OCI-LY7 (cell line): ENCODE measurements at regions not wholly inside any gene's neighbourhood (a gene's known extent, or its start where the extent isn't known, plus 50 kb on each side); places are given as distances from the start of the nearest gene placed in this dataset.

Experiments
- BruUV-seq: library from RNA; stranded (reverse); fragments of 400-500 nt; replicated peaks from 2 replicates; lab custom pipeline; 2021; lab: Mats Ljungman, UMichigan
- CTCF ChIA-PET: fragments of 300-600 bp; sonication (Branson Sonifier 250); formaldehyde crosslinking; loops from one replicate; lab custom pipeline; 2022; ENCODE audit warnings: antibody characterized with exemption; ENCODE audit not compliant: unreplicated experiment; lab: Charles Lee
- POLR2A ChIA-PET: fragments of 300-600 bp; sonication (Branson Sonifier 250); formaldehyde crosslinking; loops from one replicate; lab custom pipeline; 2022; ENCODE audit warnings: antibody characterized with exemption; lab: Charles Lee
- DNase-seq: peaks from one replicate; pipeline ENCODE4 v3.0.0-alpha.2; 2015; ENCODE audit warnings: low spot score
- H2AFZ ChIP-seq: fragments of 200-600 bp; sonication (generic), shearing (Covaris generic); 2 replicates; pipeline ENCODE4 v1.6.1; 2014; ENCODE audit warnings: mild to moderate bottlenecking, antibody characterized with exemption, low read length, moderate library complexity
- H3K27ac ChIP-seq: fragments of 200-600 bp; sonication (generic); 2 replicates; pipeline ENCODE4 v1.5.1; 2014; ENCODE audit warnings: mixed run types, low read depth, mild to moderate bottlenecking, moderate library complexity, low read length, inconsistent platforms; ENCODE audit not compliant: poor library complexity, severe bottlenecking
- H3K36me3 ChIP-seq: fragments of 200-600 bp; sonication (generic); 2 replicates; pipeline ENCODE4 v1.6.1; 2014; ENCODE audit warnings: mild to moderate bottlenecking, antibody characterized with exemption, low read length, moderate library complexity, mixed read lengths; ENCODE audit not compliant: insufficient read depth
- H3K4me1 ChIP-seq: fragments of 200-600 bp; sonication (generic); 2 replicates; pipeline ENCODE4 v1.5.1; 2014; ENCODE audit warnings: mild to moderate bottlenecking, low read length; ENCODE audit not compliant: insufficient read depth, poor library complexity, severe bottlenecking
- H3K4me2 ChIP-seq: fragments of 200-600 bp; sonication (generic); 2 replicates; pipeline ENCODE4 v1.6.1; 2014; ENCODE audit warnings: mild to moderate bottlenecking, low read length
- H3K4me3 ChIP-seq: fragments of 200-600 bp; sonication (generic); 2 replicates; pipeline ENCODE4 v1.5.1; 2014; ENCODE audit warnings: mild to moderate bottlenecking, low read depth, low read length; ENCODE audit not compliant: poor library complexity, severe bottlenecking
- H3K79me2 ChIP-seq: fragments of 200-600 bp; sonication (generic); 2 replicates; pipeline ENCODE4 v1.6.1; 2016; ENCODE audit warnings: low read depth, mild to moderate bottlenecking, low read length, moderate library complexity, mixed read lengths; ENCODE audit not compliant: insufficient read depth
- H3K9me2 ChIP-seq: fragments of 200-600 bp; sonication (generic); 2 replicates; pipeline ENCODE4 v1.6.1; 2016; ENCODE audit warnings: mild to moderate bottlenecking, low read length, mixed read lengths; ENCODE audit not compliant: insufficient read depth
- H3K9me3 ChIP-seq: fragments of 200-600 bp; sonication (generic); 2 replicates; pipeline ENCODE4 v1.6.1; 2014; ENCODE audit warnings: mild to moderate bottlenecking, mixed run types, low read length, mixed read lengths
- H4K20me1 ChIP-seq: fragments of 200-600 bp; sonication (generic); 2 replicates; pipeline ENCODE4 v1.6.1; 2014; ENCODE audit warnings: mild to moderate bottlenecking, antibody characterized with exemption, low read length, moderate library complexity, mixed read lengths; ENCODE audit not compliant: insufficient read depth
- CTCF ChIP-seq: fragments of 200-600 bp; sonication (generic); conservative IDR thresholded peaks from 2 replicates; pipeline ENCODE4 v1.5.1; 2014; ENCODE audit warnings: mild to moderate bottlenecking, antibody characterized with exemption, low read length, moderate library complexity, mixed read lengths
- EZH2phosphoT487 ChIP-seq: fragments of 200-600 bp; sonication (generic); IDR thresholded peaks from 2 replicates; pipeline ENCODE4 v1.6.1; 2018; ENCODE audit warnings: low read depth, borderline replicate concordance, mild to moderate bottlenecking, mixed run types, antibody characterized with exemption, low read length, moderate library complexity, mixed read lengths
- intact Hi-C: fragments of 100-400 bp; cut with micrococcal nuclease; formaldehyde crosslinking; loops from one replicate; pipeline ENCODE4 v1.10.0; 2022; ENCODE audit not compliant: unreplicated experiment

DNA sequence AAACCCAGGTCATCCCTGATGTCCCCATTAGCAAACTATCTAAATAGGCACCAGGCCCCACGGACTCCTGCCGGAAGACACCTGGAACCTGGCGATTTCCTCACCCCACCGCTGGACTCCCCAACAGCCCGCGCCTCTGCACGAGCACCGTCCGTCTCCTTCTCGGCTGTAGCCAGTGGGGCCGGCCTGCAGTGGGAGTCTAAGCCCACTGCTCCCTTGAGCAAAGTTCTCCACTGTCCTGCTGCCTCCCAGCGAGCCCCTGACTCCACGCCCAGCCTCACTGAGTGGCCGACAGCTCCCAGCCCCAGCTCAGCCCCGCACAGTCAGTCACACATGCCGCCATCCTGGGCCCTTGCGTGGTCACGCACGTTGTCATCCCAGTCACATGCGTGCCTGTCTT, 211.3 kb upstream of the PPP2R2D start:
- no peak for DNase-seq
- no peak overlapping the region for H3K4me2 ChIP-seq
- no peaks in the 10 kb centered on the region for H3K9me3 ChIP-seq
- H3K36me3 ChIP-seq, result no peaks in the 10 kb centered on the region
- no peaks in the 10 kb centered on the region for H3K4me1 ChIP-seq
- H3K79me2 ChIP-seq, result no peaks in the 10 kb centered on the region
- no peaks in the 10 kb centered on the region for H4K20me1 ChIP-seq
- H3K27ac ChIP-seq, result no peak overlapping the region
- TF ChIP-seq EZH2phosphoT487 (no peak), CTCF (no peak)
- no TSS peak for BruUV-seq
- H2AFZ ChIP-seq, result no peak overlapping the region
- ChIA-PET CTCF (no interaction called here), POLR2A (no interaction called here)
- H3K9me2 ChIP-seq, result no peaks in the 10 kb centered on the region
- intact Hi-C loops, result no loop called here
- H3K4me3 ChIP-seq, result no peak overlapping the region

GRCh38 chr10:131689954-131690757, 210.7 kb upstream of the PPP2R2D start:
- no TSS peak for BruUV-seq
- TF ChIP-seq CTCF (no peak), EZH2phosphoT487 (no peak)
- Histone ChIP-seq H3K4me2 (no peak overlapping the region), H3K9me3 (no peaks in the 10 kb centered on the region), H3K79me2 (no peaks in the 10 kb centered on the region), H3K4me1 (no peaks in the 10 kb centered on the region), H3K27ac (no peak overlapping the region), H4K20me1 (no peaks in the 10 kb centered on the region), H3K4me3 (no peak overlapping the region), H3K9me2 (no peaks in the 10 kb centered on the region), H3K36me3 (no peaks in the 10 kb centered on the region), H2AFZ (no peak overlapping the region)
- POLR2A ChIA-PET, result no interaction called here
- DNase-seq, result no peak
- intact Hi-C loops, result no loop called here
- CTCF ChIA-PET, result no interaction called here

GRCh38 chr10:131690805-131691239, 210.0 kb upstream of the PPP2R2D start:
- Histone ChIP-seq H3K4me1 (no peaks in the 10 kb centered on the region), H3K4me2 (no peak overlapping the region), H2AFZ (no peak overlapping the region), H3K36me3 (no peaks in the 10 kb centered on the region), H3K79me2 (no peaks in the 10 kb centered on the region), H3K27ac (no peak overlapping the region), H3K9me2 (no peaks in the 10 kb centered on the region), H3K4me3 (no peak overlapping the region), H4K20me1 (no peaks in the 10 kb centered on the region), H3K9me3 (no peaks in the 10 kb centered on the region)
- BruUV-seq, result no TSS peak
- TF ChIP-seq EZH2phosphoT487 (no peak), CTCF (no peak)
- ChIA-PET CTCF (no interaction called here), POLR2A (no interaction called here)
- no peak for DNase-seq
- intact Hi-C loops, result no loop called here
